HepG2 (cell line): ENCODE measurements at regions not wholly inside any gene's neighbourhood (a gene's known extent, or its start where the extent isn't known, plus 50 kb on each side); places are given as distances from the start of the nearest gene placed in this dataset.

Experiments
- ATAC-seq: fragments of 200-7000 bp; cut with Tn5 transposase; 3 replicates; pipeline ENCODE4 v1.9.1; 2020; ENCODE audit warnings: mild to moderate bottlenecking, moderate library complexity
- BruUV-seq: library from RNA; stranded (reverse); fragments of 400-500 nt; replicated peaks from 2 replicates; lab custom pipeline; 2021; lab: Mats Ljungman, UMichigan
- CTCF ChIA-PET: fragments of 300-600 bp; formaldehyde crosslinking; extraction: SDS; loops from one replicate; lab custom pipeline; 2021; ENCODE audit warnings: low total read pairs, inconsistent platforms, low intra/inter-chr PET ratio; lab: Yijun Ruan, JAX
- POLR2A ChIA-PET: fragments of 350-600 bp; sonication (Branson Sonifier 250); formaldehyde crosslinking; loops from one replicate; lab custom pipeline; 2020; ENCODE audit warnings: antibody characterized with exemption, inconsistent platforms; lab: Yijun Ruan, JAX
- DNase-seq: peaks from one replicate; pipeline ENCODE4 v3.0.0-alpha.2; 2015; ENCODE audit warnings: low spot score
- FAIRE-seq: peaks from 3 replicates; lab custom pipeline; 2011; peaks lifted over from hg19 to GRCh38; lab: Jason Lieb, UNC
- H2AFZ ChIP-seq: one replicate; pipeline ENCODE4 v1.6.1; 2011; ENCODE audit warnings: low read length, inconsistent platforms
- H3K27ac ChIP-seq: fragments of 300-600 bp; 3 replicates; pipeline ENCODE4 v1.8.0; 2011; ENCODE audit warnings: mixed run types, mild to moderate bottlenecking, mixed read lengths, low read length, inconsistent platforms; ENCODE audit not compliant: insufficient read depth; ENCODE audit errors: extremely low read length
- H3K27me3 ChIP-seq, 2 experiments: fragments of 200-600 bp in 1 of 2; 2 replicates in 1 of 2; 3 replicates in 1 of 2; pipeline versions ENCODE4 v1.6.0 to v1.8.0; 2011; ENCODE audit warnings: low read length in 2 of 2, mild to moderate bottlenecking in 2 of 2, moderate library complexity in 2 of 2, inconsistent platforms in 1 of 2; ENCODE audit not compliant: insufficient read depth in 2 of 2, control insufficient read depth in 1 of 2
- H3K36me3 ChIP-seq, 2 experiments: fragments of 200-600 bp in 1 of 2; replicated peaks in 1 of 2; 2 replicates in 1 of 2; 3 replicates in 1 of 2; pipeline versions ENCODE4 v1.5.1 to v1.8.0; 2011; ENCODE audit warnings: low read length in 2 of 2, inconsistent platforms in 1 of 2; ENCODE audit not compliant: insufficient read depth in 2 of 2, control insufficient read depth in 1 of 2
- H3K4me1 ChIP-seq: 2 replicates; pipeline ENCODE4 v1.5.1; 2012; ENCODE audit warnings: low read length, inconsistent platforms; ENCODE audit not compliant: insufficient read depth
- H3K4me2 ChIP-seq: 2 replicates; pipeline ENCODE4 v1.6.0; 2011; ENCODE audit warnings: low read depth, low read length, inconsistent platforms
- H3K4me3 ChIP-seq, 3 experiments: fragments of 200-600 bp in 1 of 3; sonication (generic), shearing (Covaris generic) in 1 of 3; replicated peaks in 1 of 3; 2 replicates each; pipeline ENCODE4 v1.5.1; 2011 to 2016; ENCODE audit warnings: low read length in 3 of 3, inconsistent platforms in 2 of 3, low read depth in 2 of 3, mild to moderate bottlenecking in 2 of 3, control low read depth in 1 of 3, mixed read lengths in 1 of 3; ENCODE audit not compliant: insufficient read depth in 1 of 3
- H3K79me2 ChIP-seq: one replicate; pipeline ENCODE4 v1.6.1; 2011; ENCODE audit warnings: low read length, inconsistent platforms; ENCODE audit not compliant: insufficient read depth
- H3K9ac ChIP-seq: 2 replicates; pipeline ENCODE4 v1.6.0; 2011; ENCODE audit warnings: mild to moderate bottlenecking, low read depth, low read length, inconsistent platforms; ENCODE audit not compliant: insufficient read depth
- H3K9me3 ChIP-seq: 2 replicates; pipeline ENCODE4 v1.5.1; 2012; ENCODE audit warnings: mild to moderate bottlenecking, low read length
- H4K20me1 ChIP-seq: 2 replicates; pipeline ENCODE4 v1.6.0; 2011; ENCODE audit warnings: inconsistent platforms, mild to moderate bottlenecking, low read length, moderate library complexity; ENCODE audit not compliant: insufficient read depth
- ASH2L ChIP-seq: fragments of 300-600, 200-600 bp; sonication (generic); IDR thresholded peaks from 2 replicates; pipeline ENCODE4 v1.7.0; 2017; ENCODE audit warnings: low read depth, mild to moderate bottlenecking, moderate library complexity, mixed read lengths, low read length; ENCODE audit not compliant: insufficient read length
- ERF ChIP-seq: IDR thresholded peaks from 2 replicates; pipeline ENCODE4 v1.6.1; 2018; ENCODE audit warnings: missing biosample characterization, missing genetic modification reagents
- FOXP4 ChIP-seq: sonication (generic); formaldehyde crosslinking; IDR thresholded peaks from 2 replicates; pipeline ENCODE4 v1.4.0; 2020; ENCODE audit warnings: missing genetic modification reagents
- GPN1 ChIP-seq: sonication (generic); formaldehyde crosslinking; IDR thresholded peaks from 2 replicates; pipeline ENCODE4 v1.5.1; 2020; ENCODE audit warnings: missing genetic modification reagents, borderline replicate concordance
- MBD4 ChIP-seq: IDR thresholded peaks from 2 replicates; pipeline ENCODE4 v1.6.1; 2012; ENCODE audit warnings: low read length, inconsistent platforms, borderline replicate concordance
- NFKBIZ ChIP-seq: IDR thresholded peaks from 2 replicates; pipeline ENCODE4 v1.6.1; 2018; ENCODE audit warnings: missing genetic modification reagents, missing compliant biosample characterization
- NRL ChIP-seq: sonication (generic); formaldehyde crosslinking; IDR thresholded peaks from 2 replicates; pipeline ENCODE4 v1.5.0; 2020; ENCODE audit warnings: missing genetic modification reagents, mild to moderate bottlenecking, moderate library complexity, borderline replicate concordance
- PRPF4 ChIP-seq: fragments of 200-400 bp; formaldehyde crosslinking; IDR thresholded peaks from 2 replicates; pipeline ENCODE4 v1.6.1; 2016; ENCODE audit warnings: low read length, low read depth; ENCODE audit not compliant: poor library complexity, severe bottlenecking
- RFXAP ChIP-seq: sonication (generic); formaldehyde crosslinking; IDR thresholded peaks from 2 replicates; pipeline ENCODE4 v1.4.0; 2020; ENCODE audit warnings: missing genetic modification reagents, borderline replicate concordance
- SATB2 ChIP-seq: sonication (generic); formaldehyde crosslinking; IDR thresholded peaks from 2 replicates; pipeline ENCODE4 v1.5.0; 2020; ENCODE audit warnings: missing genetic modification reagents
- WIZ ChIP-seq: sonication (generic); formaldehyde crosslinking; IDR thresholded peaks from 2 replicates; pipeline ENCODE4 v1.5.1; 2020; ENCODE audit warnings: mild to moderate bottlenecking, missing genetic modification reagents
- YY1 ChIP-seq: IDR thresholded peaks from 2 replicates; pipeline ENCODE4 v1.6.1; 2011; ENCODE audit warnings: low read length, low read depth, moderate library complexity, mild to moderate bottlenecking; ENCODE audit not compliant: insufficient read depth, insufficient replicate concordance
- ZBTB33 ChIP-seq: sonication (generic); formaldehyde crosslinking; IDR thresholded peaks from 2 replicates; pipeline ENCODE4 v1.4.0; 2020; ENCODE audit warnings: missing genetic modification reagents
- ZFP1 ChIP-seq: IDR thresholded peaks from 2 replicates; pipeline ENCODE4 v1.6.1; 2016
- ZNF180 ChIP-seq: sonication (generic); formaldehyde crosslinking; IDR thresholded peaks from 2 replicates; pipeline ENCODE4 v1.4.0; 2020; ENCODE audit warnings: low read depth, missing genetic modification reagents, borderline replicate concordance
- ZNF343 ChIP-seq: sonication (generic); formaldehyde crosslinking; IDR thresholded peaks from 2 replicates; pipeline ENCODE4 v1.4.0; 2020; ENCODE audit warnings: mild to moderate bottlenecking, missing genetic modification reagents
- ZNF503 ChIP-seq: sonication (generic); formaldehyde crosslinking; IDR thresholded peaks from 2 replicates; pipeline ENCODE4 v1.4.0; 2020; ENCODE audit warnings: missing genetic modification reagents
- ZNF616 ChIP-seq: sonication (generic); formaldehyde crosslinking; IDR thresholded peaks from 2 replicates; pipeline ENCODE4 v1.5.0; 2020; ENCODE audit warnings: low read depth, mild to moderate bottlenecking, missing genetic modification reagents
- ZNF709 ChIP-seq: sonication (generic); formaldehyde crosslinking; IDR thresholded peaks from 2 replicates; pipeline ENCODE4 v1.5.0; 2020; ENCODE audit warnings: mild to moderate bottlenecking, missing genetic modification reagents
- ZSCAN25 ChIP-seq: sonication (generic); formaldehyde crosslinking; IDR thresholded peaks from 2 replicates; pipeline ENCODE4 v1.8.0; 2022; ENCODE audit warnings: mild to moderate bottlenecking, missing genetic modification reagents
- WGBS: methylation state at CpG from one replicate; pipeline ENCODE4 v1.1.6; 2017; ENCODE audit warnings: low lambda C conversion rate; 5-methylcytosine and 5-hydroxymethylcytosine counted together
- in situ Hi-C: cut with HindIII; loops from 2 replicates; pipeline ENCODE4 v1.10.0; 2017; ENCODE audit warnings: low pct_unique_long_range_greater_than_20kb; ENCODE audit not compliant: extremely low pct_ligation_motif_present
- intact Hi-C: fragments of 100-400 bp; cut with micrococcal nuclease; formaldehyde crosslinking; loops from one replicate; pipeline ENCODE4 v1.10.0; 2022; ENCODE audit not compliant: unreplicated experiment

DNA sequence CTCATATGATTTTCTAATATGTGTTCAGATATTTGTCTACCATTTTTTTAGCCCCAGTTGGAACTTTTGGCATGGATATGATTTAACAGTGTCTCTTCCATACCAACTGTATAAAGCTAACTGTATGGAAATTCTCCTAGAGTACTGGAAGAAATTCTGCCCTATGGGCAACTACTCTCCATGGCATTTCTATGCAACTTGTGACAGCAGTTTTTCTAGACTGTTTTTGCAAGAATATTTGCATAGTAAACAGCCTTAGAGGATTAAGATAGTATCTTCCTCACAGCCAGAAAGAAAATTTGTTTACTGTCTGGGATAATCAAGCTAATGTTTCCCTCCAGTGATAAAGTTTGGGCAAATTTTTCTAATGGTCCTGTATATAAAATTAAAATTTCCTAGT is 119.9 kb upstream of the PCDH17 start (continued):
- TF ChIP-seq PRPF4 (no peak), ASH2L (no peak), ERF (CRISPR knock-in tag) (no peak), YY1 (no peak)

DNA sequence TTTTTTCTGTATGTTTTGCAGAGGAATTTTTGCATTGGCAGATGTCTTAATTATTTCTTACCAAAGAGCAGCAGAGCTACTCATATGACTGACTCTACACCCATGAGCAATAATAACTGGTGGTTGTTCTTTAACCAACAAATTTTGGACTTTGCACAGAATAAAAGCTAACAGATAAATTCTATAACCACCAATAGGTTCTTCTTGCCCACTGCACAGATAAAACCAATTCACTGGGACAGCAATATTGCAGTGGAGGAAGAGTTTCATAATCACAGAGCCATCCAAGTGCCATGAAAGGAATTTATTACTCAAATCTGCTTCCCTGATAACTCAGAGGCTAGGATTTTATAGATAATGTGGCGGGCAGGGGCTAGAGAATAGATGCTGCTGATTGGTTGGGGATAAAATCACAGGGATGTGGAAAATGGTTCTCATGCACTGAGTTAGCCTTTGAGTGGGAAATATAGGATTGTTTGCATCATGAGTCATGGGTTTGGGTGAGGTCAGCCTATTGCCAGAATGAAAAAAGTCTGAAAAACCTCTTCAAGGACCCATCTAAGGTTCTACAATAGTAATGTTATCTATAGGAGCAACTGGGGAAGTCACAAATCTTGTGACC is 104.3 kb upstream of the PCDH17 start:
- CTCF ChIA-PET = no interaction called here
- H3K79me2 ChIP-seq = no peaks in the 10 kb centered on the region
- DNase-seq (no peak), FAIRE-seq (no peak), ATAC-seq (no peak)
- no TSS peak for BruUV-seq
- H3K4me3 ChIP-seq = no peak overlapping the region
- no peak overlapping the region for H2AFZ ChIP-seq
- H3K4me2 ChIP-seq = no peak overlapping the region
- no peaks in the 10 kb centered on the region for H3K36me3 ChIP-seq
- no peaks in the 10 kb centered on the region for H4K20me1 ChIP-seq
- no peak overlapping the region for H3K9ac ChIP-seq
- H3K27ac ChIP-seq = no peak overlapping the region
- intact Hi-C loops = no loop called here
- WGBS = 5% methylated on average over 1 of the region's 1 CpG
- H3K9me3 ChIP-seq = peaks cover 73% of the 10 kb centered on the region
- H3K4me1 ChIP-seq = no peaks in the 10 kb centered on the region
- POLR2A ChIA-PET = no interaction called here
- in situ Hi-C loops = no loop called here
- no peaks in the 10 kb centered on the region for H3K27me3 ChIP-seq
- TF ChIP-seq MBD4 (no peak), SATB2 (CRISPR knock-in tag) (no peak), GPN1 (no peak), ZBTB33 (no peak), ZNF616 (CRISPR knock-in tag) (no peak), ZSCAN25 (CRISPR knock-in tag) (no peak), ZNF180 (CRISPR knock-in tag) (no peak), ZNF343 (CRISPR knock-in tag) (no peak), ZFP1 (CRISPR knock-in tag) (no peak), WIZ (CRISPR knock-in tag) (no peak), NRL (no peak), FOXP4 (no peak), NFKBIZ (CRISPR knock-in tag) (no peak), ZNF503 (CRISPR knock-in tag) (no peak), RFXAP (CRISPR knock-in tag) (no peak), ZNF709 (CRISPR knock-in tag) (no peak)
